Prostate gland (tissue), 2 donors: ENCODE measurements at regions not wholly inside any gene's neighbourhood (a gene's known extent, or its start where the extent isn't known, plus 50 kb on each side); places are given as distances from the start of the nearest gene placed in this dataset.

Experiments
- POLR2A ChIP-seq: fragments of 450-650 bp; IDR thresholded peaks from one replicate; pipeline ENCODE4 v1.6.1; 2016; ENCODE audit warnings: antibody characterized with exemption, mild to moderate bottlenecking
- POLR2AphosphoS5 ChIP-seq: sonication (generic); formaldehyde crosslinking; IDR thresholded peaks from one replicate; pipeline ENCODE4 v1.6.1; 2017; ENCODE audit warnings: antibody characterized with exemption
- TF ChIP-seq, protein P1 (sequence below), 4 experiments: fragments of 200-600 bp in 2 of 4; fragments of 450-650 bp in 2 of 4; sonication (generic) in 2 of 4; IDR thresholded peaks; 1 replicate in 3 of 4; 2 replicates in 1 of 4; pipeline ENCODE4 v1.5.1; 2016 to 2019; ENCODE audit warnings: antibody characterized with exemption in 4 of 4, mild to moderate bottlenecking in 2 of 4, moderate library complexity in 2 of 4

DNA sequence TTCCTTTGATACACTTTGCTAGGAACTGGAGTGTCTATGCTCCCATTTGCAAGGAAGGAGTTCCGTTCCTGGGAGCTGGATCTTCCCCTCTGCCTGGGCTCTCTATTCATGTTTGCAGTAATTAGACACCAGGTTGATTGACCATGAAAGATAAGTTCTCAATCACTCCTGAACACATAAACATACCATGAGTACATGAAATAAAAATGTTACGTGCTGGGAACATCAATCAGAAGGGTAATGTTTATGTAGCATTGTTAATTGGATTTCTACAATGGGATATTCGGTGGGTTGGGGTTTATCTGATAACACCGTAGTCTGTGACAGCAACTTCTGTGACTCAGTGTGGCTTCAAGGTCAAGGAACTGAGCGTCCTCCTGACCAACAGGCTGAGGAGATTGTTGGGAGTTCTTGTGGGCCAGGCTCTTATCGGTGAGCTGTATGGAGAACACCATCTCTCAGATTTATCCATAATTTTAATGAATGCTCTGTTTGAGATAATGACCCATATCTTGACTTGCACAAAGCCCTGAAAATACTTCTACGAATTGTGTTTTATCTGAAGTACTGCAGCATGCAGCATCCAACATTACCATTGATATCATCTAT is 136.4 kb downstream of the NPIPB5 start:
- no peak for TF ChIP-seq POLR2AphosphoS5
- TF ChIP-seq, protein P1, sequence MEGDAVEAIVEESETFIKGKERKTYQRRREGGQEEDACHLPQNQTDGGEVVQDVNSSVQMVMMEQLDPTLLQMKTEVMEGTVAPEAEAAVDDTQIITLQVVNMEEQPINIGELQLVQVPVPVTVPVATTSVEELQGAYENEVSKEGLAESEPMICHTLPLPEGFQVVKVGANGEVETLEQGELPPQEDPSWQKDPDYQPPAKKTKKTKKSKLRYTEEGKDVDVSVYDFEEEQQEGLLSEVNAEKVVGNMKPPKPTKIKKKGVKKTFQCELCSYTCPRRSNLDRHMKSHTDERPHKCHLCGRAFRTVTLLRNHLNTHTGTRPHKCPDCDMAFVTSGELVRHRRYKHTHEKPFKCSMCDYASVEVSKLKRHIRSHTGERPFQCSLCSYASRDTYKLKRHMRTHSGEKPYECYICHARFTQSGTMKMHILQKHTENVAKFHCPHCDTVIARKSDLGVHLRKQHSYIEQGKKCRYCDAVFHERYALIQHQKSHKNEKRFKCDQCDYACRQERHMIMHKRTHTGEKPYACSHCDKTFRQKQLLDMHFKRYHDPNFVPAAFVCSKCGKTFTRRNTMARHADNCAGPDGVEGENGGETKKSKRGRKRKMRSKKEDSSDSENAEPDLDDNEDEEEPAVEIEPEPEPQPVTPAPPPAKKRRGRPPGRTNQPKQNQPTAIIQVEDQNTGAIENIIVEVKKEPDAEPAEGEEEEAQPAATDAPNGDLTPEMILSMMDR (IDR thresholded peaks at IDR 0.05) = no peak
- no peak for TF ChIP-seq POLR2A
